PC-9 (cell line): ENCODE measurements at regions not wholly inside any gene's neighbourhood (a gene's known extent, or its start where the extent isn't known, plus 50 kb on each side); places are given as distances from the start of the nearest gene placed in this dataset.

Source experiments
- BruUV-seq: library from RNA; stranded (reverse); fragments of 400-500 nt; replicated peaks from 2 replicates; lab custom pipeline; 2021; lab: Mats Ljungman, UMichigan
- CTCF ChIA-PET: fragments of 300-600 bp; sonication (Branson Sonifier 250); formaldehyde crosslinking; loops from one replicate; lab custom pipeline; 2022; ENCODE audit warnings: antibody characterized with exemption; lab: Charles Lee
- POLR2A ChIA-PET: fragments of 300-600 bp; sonication (Branson Sonifier 250); formaldehyde crosslinking; loops from one replicate; lab custom pipeline; 2022; ENCODE audit warnings: antibody characterized with exemption; ENCODE audit not compliant: unreplicated experiment; lab: Charles Lee
- DNase-seq, 2 experiments: peaks; one replicate each; pipeline versions ENCODE4 v3.0.0 to v3.0.0-alpha.2; 2015 to 2022; ENCODE audit warnings: mixed read lengths in 1 of 2
- H2AFZ ChIP-seq: fragments of 200-600 bp; sonication (generic); 2 replicates; pipeline ENCODE4 v1.8.1; 2017; ENCODE audit warnings: antibody characterized with exemption
- H3F3A ChIP-seq: fragments of 200-600 bp; sonication (generic); 2 replicates; pipeline ENCODE4 v1.8.1; 2017; ENCODE audit warnings: antibody characterized with exemption, mild to moderate bottlenecking, low read depth; ENCODE audit not compliant: insufficient read depth
- H3K27ac ChIP-seq: fragments of 200-600 bp; sonication (generic); 2 replicates; pipeline ENCODE4 v1.6.1; 2016; ENCODE audit warnings: mixed run types
- H3K27me3 ChIP-seq: fragments of 200-600 bp; sonication (generic); 2 replicates; pipeline ENCODE4 v1.6.1; 2016; ENCODE audit warnings: low read depth, mixed run types; ENCODE audit not compliant: insufficient read depth
- H3K36me3 ChIP-seq: fragments of 200-600 bp; sonication (generic); 2 replicates; pipeline ENCODE4 v1.6.1; 2016; ENCODE audit warnings: low read depth, mixed run types
- H3K4me1 ChIP-seq: fragments of 200-600 bp; sonication (generic); replicated peaks from 2 replicates; pipeline ENCODE4 v1.6.1; 2016; ENCODE audit warnings: mixed run types; ENCODE audit not compliant: insufficient read depth
- H3K4me2 ChIP-seq: fragments of 200-600 bp; sonication (generic); 2 replicates; pipeline ENCODE4 v1.6.1; 2017; ENCODE audit warnings: mixed run types
- H3K4me3 ChIP-seq: fragments of 200-600 bp; sonication (generic); 2 replicates; pipeline ENCODE4 v1.6.1; 2016; ENCODE audit warnings: mixed run types
- H3K79me2 ChIP-seq: fragments of 200-600 bp; sonication (generic); 2 replicates; pipeline ENCODE4 v1.6.1; 2017; ENCODE audit warnings: low read depth, mixed run types
- H3K9me2 ChIP-seq: fragments of 200-600 bp; sonication (generic); 2 replicates; pipeline ENCODE4 v1.8.1; 2017; ENCODE audit warnings: mild to moderate bottlenecking; ENCODE audit not compliant: insufficient read depth
- H3K9me3 ChIP-seq: fragments of 200-600 bp; sonication (generic); 2 replicates; pipeline ENCODE4 v1.8.1; 2016; ENCODE audit warnings: low read depth; ENCODE audit not compliant: insufficient read depth
- H4K20me1 ChIP-seq: fragments of 200-600 bp; sonication (generic); 2 replicates; pipeline ENCODE4 v1.8.1; 2017; ENCODE audit not compliant: insufficient read depth
- CTCF ChIP-seq: fragments of 200-600 bp; sonication (generic); conservative IDR thresholded peaks from 2 replicates; pipeline ENCODE4 v1.6.1; 2017; ENCODE audit warnings: mixed run types, antibody characterized with exemption, mild to moderate bottlenecking, moderate library complexity
- EZH2 ChIP-seq: fragments of 200-600 bp; sonication (generic); IDR thresholded peaks from 2 replicates; pipeline ENCODE4 v1.8.0; 2017; ENCODE audit warnings: antibody characterized with exemption, low read depth
- intact Hi-C: fragments of 100-400 bp; cut with micrococcal nuclease; formaldehyde crosslinking; loops from one replicate; pipeline ENCODE4 v1.10.0; 2022; ENCODE audit not compliant: unreplicated experiment

GRCh38 chr6:95784019-95784418, 206.7 kb downstream of the MANEA start:
- H3K9me2 ChIP-seq: no peaks in the 10 kb centered on the region
- H3F3A ChIP-seq: no peaks in the 10 kb centered on the region
- H3K4me3 ChIP-seq: no peak overlapping the region
- H3K9me3 ChIP-seq: 0 out of 2 replicates have a peak, but pooled peaks cover 3% of the 10 kb centered on the region
- intact Hi-C loops: no loop called here
- TF ChIP-seq EZH2 (no peak), CTCF (no peak)
- H3K79me2 ChIP-seq: no peaks in the 10 kb centered on the region
- ChIA-PET POLR2A (no interaction called here), CTCF (no interaction called here)
- H2AFZ ChIP-seq: no peak overlapping the region
- no peak for DNase-seq
- no peaks in the 10 kb centered on the region for H3K27me3 ChIP-seq
- no TSS peak for BruUV-seq
- no peaks in the 10 kb centered on the region for H3K36me3 ChIP-seq
- no peak overlapping the region for H3K4me2 ChIP-seq
- no peaks in the 10 kb centered on the region for H3K4me1 ChIP-seq
- H4K20me1 ChIP-seq: no peaks in the 10 kb centered on the region
- no peak overlapping the region for H3K27ac ChIP-seq

- no TSS peak for BruUV-seq
- no peak for DNase-seq
- no peaks in the 10 kb centered on the region for H3K79me2 ChIP-seq
- no peaks in the 10 kb centered on the region for H3K36me3 ChIP-seq
- H3K4me2 ChIP-seq: no peak overlapping the region
- intact Hi-C loops: no loop called here
- no peaks in the 10 kb centered on the region for H3K4me1 ChIP-seq
- no peaks in the 10 kb centered on the region for H3F3A ChIP-seq
- 0 out of 2 replicates have a peak, but pooled peaks cover 3% of the 10 kb centered on the region for H3K9me3 ChIP-seq
- ChIA-PET POLR2A (no interaction called here), CTCF (interaction anchor here (0.5 kb wide), 1 partner anchor 30 kb away, joined by 3 read pairs; no protein-coding TSS in a partner anchor)
- H4K20me1 ChIP-seq: no peaks in the 10 kb centered on the region
- TF ChIP-seq CTCF (no peak), EZH2 (no peak)
- H3K4me3 ChIP-seq: no peak overlapping the region
- H3K27ac ChIP-seq: no peak overlapping the region
- H3K27me3 ChIP-seq: no peaks in the 10 kb centered on the region
- no peak overlapping the region for H2AFZ ChIP-seq
- H3K9me2 ChIP-seq: no peaks in the 10 kb centered on the region
Observed at GRCh38 chr6:95784869-95785268, 207.5 kb downstream of the MANEA start.

GRCh38 chr6:95785785-95786184, 208.4 kb downstream of the MANEA start:
- no peaks in the 10 kb centered on the region for H3K9me2 ChIP-seq
- H3K79me2 ChIP-seq: no peaks in the 10 kb centered on the region
- no peak for DNase-seq
- intact Hi-C loops: no loop called here
- no peaks in the 10 kb centered on the region for H3K36me3 ChIP-seq
- ChIA-PET CTCF (no interaction called here), POLR2A (no interaction called here)
- no peaks in the 10 kb centered on the region for H3F3A ChIP-seq
- H4K20me1 ChIP-seq: no peaks in the 10 kb centered on the region
- H3K4me2 ChIP-seq: no peak overlapping the region
- H3K9me3 ChIP-seq: 0 out of 2 replicates have a peak, but pooled peaks cover 3% of the 10 kb centered on the region
- no peak overlapping the region for H3K4me3 ChIP-seq
- H3K27ac ChIP-seq: no peak overlapping the region
- no peaks in the 10 kb centered on the region for H3K27me3 ChIP-seq
- TF ChIP-seq CTCF (no peak), EZH2 (no peak)
- no TSS peak for BruUV-seq
- H2AFZ ChIP-seq: no peak overlapping the region
- no peaks in the 10 kb centered on the region for H3K4me1 ChIP-seq
